ENCODE measurements at regions not wholly inside any gene's neighbourhood (a gene's known extent, or its start where the extent isn't known, plus 50 kb on each side); places are given as distances from the start of the nearest gene placed in this dataset.

DNA sequence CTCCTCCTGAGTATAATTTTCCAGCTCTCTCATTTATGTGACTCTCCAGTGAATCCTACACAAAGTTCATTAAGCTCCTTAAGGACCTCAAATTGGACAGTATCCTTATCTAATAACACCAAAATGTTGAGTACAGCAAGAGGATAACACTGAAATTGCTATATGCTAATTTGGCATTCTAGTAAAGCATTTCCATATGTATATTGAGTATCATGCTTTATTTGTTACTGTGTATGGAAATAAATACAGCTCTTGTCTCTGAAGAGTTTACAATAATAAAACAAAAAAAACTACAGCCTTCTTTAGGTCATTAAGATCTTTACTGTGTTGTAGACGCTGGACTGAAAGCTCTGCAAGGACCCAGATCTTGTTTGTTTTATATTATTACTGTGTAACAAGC is 1341.3 kb downstream of the ROBO1 start:
- H3K4me1 ChIP-seq (ENCODE audit: control insufficient read depth, extremely low read depth, insufficient read depth, low read length), result no peaks in the 10 kb centered on the region
- no peak overlapping the region for H3K4me2 ChIP-seq (ENCODE audit: extremely low read depth, insufficient read depth, low read length)
- no peaks in the 10 kb centered on the region for H3K27me3 ChIP-seq (ENCODE audit: control insufficient read depth, insufficient read depth, low read length)
- H4K20me1 ChIP-seq (ENCODE audit: control insufficient read depth, extremely low read depth, insufficient read depth, low read length), result no peaks in the 10 kb centered on the region
- H3K27ac ChIP-seq (ENCODE audit: insufficient read depth, low read length), result no peak overlapping the region
- no peak overlapping the region for H3K9ac ChIP-seq (ENCODE audit: insufficient read depth, low read length)
- TF ChIP-seq, protein P1, sequence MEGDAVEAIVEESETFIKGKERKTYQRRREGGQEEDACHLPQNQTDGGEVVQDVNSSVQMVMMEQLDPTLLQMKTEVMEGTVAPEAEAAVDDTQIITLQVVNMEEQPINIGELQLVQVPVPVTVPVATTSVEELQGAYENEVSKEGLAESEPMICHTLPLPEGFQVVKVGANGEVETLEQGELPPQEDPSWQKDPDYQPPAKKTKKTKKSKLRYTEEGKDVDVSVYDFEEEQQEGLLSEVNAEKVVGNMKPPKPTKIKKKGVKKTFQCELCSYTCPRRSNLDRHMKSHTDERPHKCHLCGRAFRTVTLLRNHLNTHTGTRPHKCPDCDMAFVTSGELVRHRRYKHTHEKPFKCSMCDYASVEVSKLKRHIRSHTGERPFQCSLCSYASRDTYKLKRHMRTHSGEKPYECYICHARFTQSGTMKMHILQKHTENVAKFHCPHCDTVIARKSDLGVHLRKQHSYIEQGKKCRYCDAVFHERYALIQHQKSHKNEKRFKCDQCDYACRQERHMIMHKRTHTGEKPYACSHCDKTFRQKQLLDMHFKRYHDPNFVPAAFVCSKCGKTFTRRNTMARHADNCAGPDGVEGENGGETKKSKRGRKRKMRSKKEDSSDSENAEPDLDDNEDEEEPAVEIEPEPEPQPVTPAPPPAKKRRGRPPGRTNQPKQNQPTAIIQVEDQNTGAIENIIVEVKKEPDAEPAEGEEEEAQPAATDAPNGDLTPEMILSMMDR (conservative IDR thresholded peaks at IDR 0.05 in 1 of 2, IDR thresholded peaks at IDR 0.05 in 1 of 2; ENCODE audit: low read depth in 1 of 2, low read length in 2 of 2), result no peak
- TF ChIP-seq EZH2 (IDR thresholded peaks at IDR 0.05; ENCODE audit: low read length, missing control alignments), result no peak
- no peak overlapping the region for H3K4me3 ChIP-seq (replicated peaks in 1 of 4; ENCODE audit: control extremely low read depth in 1 of 4, insufficient read depth in 1 of 4, low read depth in 3 of 4, low read length in 4 of 4)
- H3K79me2 ChIP-seq (ENCODE audit: control insufficient read depth, insufficient read depth, low read length), result no peaks in the 10 kb centered on the region
- no peak for DNase-seq (ENCODE audit: low read depth in 2 of 2)
- H3K9me3 ChIP-seq (ENCODE audit: control insufficient read depth, insufficient read depth, low read depth, low read length), result no peaks in the 10 kb centered on the region
- no peak overlapping the region for H2AFZ ChIP-seq (ENCODE audit: low read length)
- H3K36me3 ChIP-seq (ENCODE audit: control insufficient read depth, insufficient read depth, low read length), result no peaks in the 10 kb centered on the region

DNA sequence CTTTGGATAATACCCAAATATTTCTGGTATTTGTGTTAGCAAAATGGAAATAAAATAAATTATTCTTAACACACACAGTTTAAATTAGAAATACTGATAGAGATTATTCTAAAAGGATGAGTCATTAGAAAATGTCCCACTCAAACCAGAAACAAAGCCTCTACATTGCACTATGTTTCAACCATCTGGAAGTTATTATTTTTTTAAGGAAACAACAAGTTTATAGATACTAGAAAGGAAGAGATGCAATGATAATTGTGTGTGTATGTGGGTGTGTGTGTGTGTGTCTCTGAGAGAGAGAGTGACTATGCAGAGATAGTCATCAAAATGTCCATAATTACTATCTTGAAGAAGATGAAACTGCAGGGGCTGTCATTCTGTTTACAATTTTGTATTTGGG is 1340.5 kb downstream of the ROBO1 start:
- no peaks in the 10 kb centered on the region for H3K79me2 ChIP-seq (ENCODE audit: control insufficient read depth, insufficient read depth, low read length)
- no peak overlapping the region for H2AFZ ChIP-seq (ENCODE audit: low read length)
- no peaks in the 10 kb centered on the region for H3K4me1 ChIP-seq (ENCODE audit: control insufficient read depth, extremely low read depth, insufficient read depth, low read length)
- no peak overlapping the region for H3K4me3 ChIP-seq (replicated peaks in 1 of 4; ENCODE audit: control extremely low read depth in 1 of 4, insufficient read depth in 1 of 4, low read depth in 3 of 4, low read length in 4 of 4)
- no peaks in the 10 kb centered on the region for H3K36me3 ChIP-seq (ENCODE audit: control insufficient read depth, insufficient read depth, low read length)
- H3K27me3 ChIP-seq (ENCODE audit: control insufficient read depth, insufficient read depth, low read length), result no peaks in the 10 kb centered on the region
- no peaks in the 10 kb centered on the region for H3K9me3 ChIP-seq (ENCODE audit: control insufficient read depth, insufficient read depth, low read depth, low read length)
- no peaks in the 10 kb centered on the region for H4K20me1 ChIP-seq (ENCODE audit: control insufficient read depth, extremely low read depth, insufficient read depth, low read length)
- H3K4me2 ChIP-seq (ENCODE audit: extremely low read depth, insufficient read depth, low read length), result no peak overlapping the region
- peak in 1 of 2 donors; percentile 24 for DNase-seq (ENCODE audit: low read depth in 2 of 2)
- TF ChIP-seq EZH2 (IDR thresholded peaks at IDR 0.05; ENCODE audit: low read length, missing control alignments), result no peak
- TF ChIP-seq, protein P1 (conservative IDR thresholded peaks at IDR 0.05 in 1 of 2, IDR thresholded peaks at IDR 0.05 in 1 of 2; ENCODE audit: low read depth in 1 of 2, low read length in 2 of 2), result no peak
- H3K9ac ChIP-seq (ENCODE audit: insufficient read depth, low read length), result no peak overlapping the region
- H3K27ac ChIP-seq (ENCODE audit: insufficient read depth, low read length), result no peak overlapping the region

DNA sequence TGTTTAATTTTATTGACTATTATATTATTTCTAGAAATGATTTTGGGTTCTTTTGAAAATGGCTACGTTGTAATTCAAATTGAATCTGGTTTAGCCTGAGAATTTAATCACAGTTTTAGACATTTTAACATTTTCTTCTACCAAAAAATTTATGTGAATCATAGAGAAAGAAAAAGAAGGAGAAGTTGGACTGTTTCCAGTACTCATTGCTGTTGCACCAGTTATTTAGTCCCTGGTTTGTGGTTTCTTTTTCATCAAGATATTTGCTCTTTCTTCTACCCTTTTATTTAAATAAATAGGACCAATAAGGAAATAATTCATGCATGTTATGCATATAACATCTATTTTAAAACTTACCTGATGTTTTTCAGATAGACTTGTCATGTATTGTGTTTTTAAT is 1337.1 kb downstream of the ROBO1 start:
- Histone ChIP-seq H2AFZ (ENCODE audit: low read length) (no peak overlapping the region), H3K9ac (ENCODE audit: insufficient read depth, low read length) (no peak overlapping the region), H3K4me2 (ENCODE audit: extremely low read depth, insufficient read depth, low read length) (no peak overlapping the region), H3K4me3 (replicated peaks in 1 of 4; ENCODE audit: control extremely low read depth in 1 of 4, insufficient read depth in 1 of 4, low read depth in 3 of 4, low read length in 4 of 4) (no peak overlapping the region), H3K27me3 (ENCODE audit: control insufficient read depth, insufficient read depth, low read length) (no peaks in the 10 kb centered on the region), H4K20me1 (ENCODE audit: control insufficient read depth, extremely low read depth, insufficient read depth, low read length) (no peaks in the 10 kb centered on the region), H3K9me3 (ENCODE audit: control insufficient read depth, insufficient read depth, low read depth, low read length) (no peaks in the 10 kb centered on the region), H3K79me2 (ENCODE audit: control insufficient read depth, insufficient read depth, low read length) (no peaks in the 10 kb centered on the region), H3K27ac (ENCODE audit: insufficient read depth, low read length) (no peak overlapping the region), H3K4me1 (ENCODE audit: control insufficient read depth, extremely low read depth, insufficient read depth, low read length) (no peaks in the 10 kb centered on the region), H3K36me3 (ENCODE audit: control insufficient read depth, insufficient read depth, low read length) (no peaks in the 10 kb centered on the region)
- DNase-seq (ENCODE audit: low read depth in 2 of 2), result peak; percentile 3 to 47
- TF ChIP-seq, protein P1 (conservative IDR thresholded peaks at IDR 0.05 in 1 of 2, IDR thresholded peaks at IDR 0.05 in 1 of 2; ENCODE audit: low read depth in 1 of 2, low read length in 2 of 2), result no peak
- no peak for TF ChIP-seq EZH2 (IDR thresholded peaks at IDR 0.05; ENCODE audit: low read length, missing control alignments)

Data from fibroblast of lung (primary cell).